ENCODE measurements at regions not wholly inside any gene's neighbourhood (a gene's known extent, or its start where the extent isn't known, plus 50 kb on each side); places are given as distances from the start of the nearest gene placed in this dataset.

DNA sequence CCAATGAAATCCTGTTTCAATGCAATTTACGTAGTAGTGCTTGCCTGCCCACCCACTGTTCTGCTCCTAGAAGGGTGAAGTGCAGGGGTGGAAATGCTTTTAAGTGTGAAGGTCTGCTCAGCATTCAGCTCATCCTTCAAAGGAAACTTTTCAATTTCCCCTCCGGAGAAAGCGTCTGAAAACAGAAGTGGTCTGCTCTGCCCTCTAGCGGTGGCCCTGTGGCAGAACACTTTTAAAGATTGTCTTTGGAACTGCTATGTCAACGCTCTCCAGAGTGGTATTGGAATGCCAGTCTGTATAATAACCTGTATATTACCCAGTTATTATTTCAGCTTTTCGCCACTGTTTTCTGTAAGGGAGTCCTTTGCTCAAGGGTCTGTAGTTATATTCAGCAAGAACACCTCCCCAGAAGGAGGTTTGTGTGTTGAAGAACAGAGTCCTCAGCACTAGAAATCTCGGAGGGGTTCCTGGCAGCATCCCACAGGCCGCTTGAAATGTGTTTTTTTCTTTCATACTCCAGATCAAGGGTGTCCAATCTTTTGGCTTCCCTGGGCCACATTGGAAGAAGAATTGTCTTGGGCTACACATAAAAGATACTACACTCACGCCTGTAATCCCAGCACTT, 63.1 kb upstream of the KLHL31 start:
- TF ChIP-seq, protein P1, sequence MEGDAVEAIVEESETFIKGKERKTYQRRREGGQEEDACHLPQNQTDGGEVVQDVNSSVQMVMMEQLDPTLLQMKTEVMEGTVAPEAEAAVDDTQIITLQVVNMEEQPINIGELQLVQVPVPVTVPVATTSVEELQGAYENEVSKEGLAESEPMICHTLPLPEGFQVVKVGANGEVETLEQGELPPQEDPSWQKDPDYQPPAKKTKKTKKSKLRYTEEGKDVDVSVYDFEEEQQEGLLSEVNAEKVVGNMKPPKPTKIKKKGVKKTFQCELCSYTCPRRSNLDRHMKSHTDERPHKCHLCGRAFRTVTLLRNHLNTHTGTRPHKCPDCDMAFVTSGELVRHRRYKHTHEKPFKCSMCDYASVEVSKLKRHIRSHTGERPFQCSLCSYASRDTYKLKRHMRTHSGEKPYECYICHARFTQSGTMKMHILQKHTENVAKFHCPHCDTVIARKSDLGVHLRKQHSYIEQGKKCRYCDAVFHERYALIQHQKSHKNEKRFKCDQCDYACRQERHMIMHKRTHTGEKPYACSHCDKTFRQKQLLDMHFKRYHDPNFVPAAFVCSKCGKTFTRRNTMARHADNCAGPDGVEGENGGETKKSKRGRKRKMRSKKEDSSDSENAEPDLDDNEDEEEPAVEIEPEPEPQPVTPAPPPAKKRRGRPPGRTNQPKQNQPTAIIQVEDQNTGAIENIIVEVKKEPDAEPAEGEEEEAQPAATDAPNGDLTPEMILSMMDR (IDR thresholded peaks at IDR 0.05 in 2 of 3, conservative IDR thresholded peaks at IDR 0.05 in 1 of 3; ENCODE audit: insufficient read depth in 2 of 3, low read depth in 1 of 3, low read length in 3 of 3): peak; percentile 65 to 83 (median 73)
- TF ChIP-seq MYBL2 (IDR thresholded peaks at IDR 0.05; ENCODE audit: low read depth) (no peak), MYBL2 (CRISPR knock-in tag; IDR thresholded peaks at IDR 0.05; ENCODE audit: borderline replicate concordance) (no peak)

All from K562 (cell line).